WTC11 (cell line): ENCODE measurements at regions not wholly inside any gene's neighbourhood (a gene's known extent, or its start where the extent isn't known, plus 50 kb on each side); places are given as distances from the start of the nearest gene placed in this dataset.

Experiments used
- ATAC-seq: fragments of 200-7000 bp; cut with Tn5 transposase; 2 replicates; pipeline ENCODE4 v1.10.0; 2021; ENCODE audit warnings: mild to moderate bottlenecking, moderate library complexity
- CTCF ChIA-PET: fragments of 300-600 bp; sonication (Branson Sonifier 250); formaldehyde crosslinking; loops from one replicate; lab custom pipeline; 2021; ENCODE audit warnings: antibody characterized with exemption; lab: Charles Lee
- POLR2A ChIA-PET: fragments of 350-600 bp; sonication (Branson Sonifier 250); formaldehyde crosslinking; loops from one replicate; lab custom pipeline; 2021; ENCODE audit warnings: antibody characterized with exemption; lab: Charles Lee
- DNase-seq: peaks from one replicate; pipeline ENCODE4 v3.0.0; 2021; ENCODE audit warnings: low spot score
- H3K27ac Mint-ChIP-seq: 2 replicates; pipeline ENCODE4 v1.8.0; 2021; ENCODE audit warnings: mixed read lengths
- H3K27me3 Mint-ChIP-seq: 2 replicates; pipeline ENCODE4 v1.8.0; 2021; ENCODE audit warnings: low read depth, mild to moderate bottlenecking, moderate library complexity, mixed read lengths
- H3K36me3 Mint-ChIP-seq: 2 replicates; pipeline ENCODE4 v1.8.0; 2021; ENCODE audit warnings: mixed read lengths
- H3K4me1 Mint-ChIP-seq: 2 replicates; pipeline ENCODE4 v1.8.0; 2022; ENCODE audit warnings: mixed read lengths
- H3K4me3 Mint-ChIP-seq: 2 replicates; pipeline ENCODE4 v1.8.0; 2021; ENCODE audit warnings: mild to moderate bottlenecking, moderate library complexity, mixed read lengths
- H3K9me3 Mint-ChIP-seq: 2 replicates; pipeline ENCODE4 v1.8.0; 2021; ENCODE audit warnings: mixed read lengths
- ATF3 ChIP-seq: sonication (generic); formaldehyde crosslinking; conservative IDR thresholded peaks from 2 replicates; pipeline ENCODE4 v1.8.1; 2022; ENCODE audit warnings: mild to moderate bottlenecking, missing genetic modification reagents
- ESRRA ChIP-seq: sonication (generic); formaldehyde crosslinking; IDR thresholded peaks from 2 replicates; pipeline ENCODE4 v1.8.1; 2022; ENCODE audit warnings: mild to moderate bottlenecking, missing genetic modification reagents, borderline replicate concordance
- ETV6 ChIP-seq: sonication (generic); formaldehyde crosslinking; IDR thresholded peaks from 2 replicates; pipeline ENCODE4 v1.8.1; 2022; ENCODE audit warnings: mild to moderate bottlenecking, missing genetic modification reagents
- FOXK1 ChIP-seq: sonication (generic); formaldehyde crosslinking; IDR thresholded peaks from 2 replicates; pipeline ENCODE4 v1.8.0; 2022; ENCODE audit warnings: mild to moderate bottlenecking, moderate library complexity, missing genetic modification reagents
- FOXP4 ChIP-seq: sonication (generic); formaldehyde crosslinking; IDR thresholded peaks from 2 replicates; pipeline ENCODE4 v1.8.0; 2022; ENCODE audit warnings: mild to moderate bottlenecking, missing genetic modification reagents
- NFATC4 ChIP-seq: fragments of 250-450 bp; sonication (Bioruptor Pico); IDR thresholded peaks from 2 replicates; pipeline ENCODE4 v1.9.0; 2021; ENCODE audit warnings: mild to moderate bottlenecking
- RELA ChIP-seq: sonication (generic); formaldehyde crosslinking; IDR thresholded peaks from 2 replicates; pipeline ENCODE4 v1.8.1; 2022; ENCODE audit warnings: missing genetic modification reagents, mild to moderate bottlenecking, borderline replicate concordance
- SOX15 ChIP-seq: fragments of 250-450 bp; sonication (Bioruptor Pico); IDR thresholded peaks from 2 replicates; pipeline ENCODE4 v1.9.0; 2021; ENCODE audit warnings: mild to moderate bottlenecking
- TEAD1 ChIP-seq: sonication (generic); formaldehyde crosslinking; IDR thresholded peaks from 2 replicates; pipeline ENCODE4 v1.8.0; 2022; ENCODE audit warnings: mild to moderate bottlenecking, missing genetic modification reagents
- TEAD4 ChIP-seq: sonication (generic); formaldehyde crosslinking; IDR thresholded peaks from 2 replicates; pipeline ENCODE4 v1.8.0; 2022; ENCODE audit warnings: mild to moderate bottlenecking, missing genetic modification reagents
- TP53 ChIP-seq: sonication (generic); formaldehyde crosslinking; IDR thresholded peaks from 2 replicates; pipeline ENCODE4 v1.8.1; 2023; ENCODE audit warnings: mild to moderate bottlenecking, missing genetic modification reagents
- TF ChIP-seq, protein P1 (sequence below): sonication (generic); formaldehyde crosslinking; IDR thresholded peaks from 2 replicates; pipeline ENCODE4 v1.8.0; 2022; ENCODE audit warnings: missing genetic modification reagents
- TF ChIP-seq, protein P2 (sequence below): fragments of 250-450 bp; sonication (Bioruptor Pico); IDR thresholded peaks from 2 replicates; pipeline ENCODE4 v1.8.0; 2021; ENCODE audit warnings: mild to moderate bottlenecking
- TF ChIP-seq, protein P3 (sequence below): sonication (generic); formaldehyde crosslinking; IDR thresholded peaks from 2 replicates; pipeline ENCODE4 v1.8.1; 2023; ENCODE audit warnings: mild to moderate bottlenecking, missing genetic modification reagents
- TF ChIP-seq, protein P4 (sequence below): fragments of 250-450 bp; sonication (Bioruptor Pico); IDR thresholded peaks from 2 replicates; pipeline ENCODE4 v2.1.2; 2022; ENCODE audit warnings: mild to moderate bottlenecking, moderate library complexity

DNA sequence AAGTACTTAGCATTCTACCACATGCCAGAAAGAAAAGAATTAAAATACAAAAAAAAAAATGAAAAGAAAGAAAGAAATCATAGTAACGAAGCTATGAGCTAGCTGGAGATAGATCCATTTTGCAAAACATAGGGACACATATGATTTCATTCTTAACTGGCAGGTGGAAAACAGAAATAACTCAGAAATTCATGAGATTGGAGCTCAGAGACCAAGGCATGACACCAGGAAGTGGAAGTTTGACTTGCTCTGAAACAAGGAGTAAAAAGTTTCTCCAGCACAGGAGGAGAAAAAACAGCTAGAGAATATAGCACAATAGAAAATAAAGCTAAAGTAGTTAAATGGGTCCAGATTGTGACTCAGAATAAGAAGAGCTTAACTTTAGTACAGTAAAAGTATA, 278.1 kb downstream of the ZEB2 start:
- Mint-ChIP-seq H3K4me1 (peaks cover 53% of the 10 kb centered on the region), H3K9me3 (no peaks in the 10 kb centered on the region), H3K4me3 (no peak overlapping the region), H3K36me3 (no peaks in the 10 kb centered on the region), H3K27me3 (no peaks in the 10 kb centered on the region), H3K27ac (peak overlapping the region; percentile 53; the same call in 1 of the 2 replicates)
- ChIA-PET CTCF (interaction anchor here (0.7 kb wide), 1 partner anchor 262 kb away, joined by 4 read pairs; no protein-coding TSS in a partner anchor), POLR2A (interaction anchor here (1.0 kb wide), 1 partner anchor 8 kb away, joined by 4 read pairs; no protein-coding TSS in a partner anchor)
- DNase-seq (no peak), ATAC-seq (no peak)
- no peak for TF ChIP-seq TEAD1 (CRISPR knock-in tag)
- TF ChIP-seq TP53 (CRISPR knock-in tag), result no peak
- no peak for TF ChIP-seq TEAD4 (CRISPR knock-in tag)
- TF ChIP-seq FOXP4 (CRISPR knock-in tag), result no peak
- TF ChIP-seq SOX15, result no peak
- TF ChIP-seq FOXK1, result no peak
- TF ChIP-seq ESRRA (CRISPR knock-in tag), result no peak

DNA sequence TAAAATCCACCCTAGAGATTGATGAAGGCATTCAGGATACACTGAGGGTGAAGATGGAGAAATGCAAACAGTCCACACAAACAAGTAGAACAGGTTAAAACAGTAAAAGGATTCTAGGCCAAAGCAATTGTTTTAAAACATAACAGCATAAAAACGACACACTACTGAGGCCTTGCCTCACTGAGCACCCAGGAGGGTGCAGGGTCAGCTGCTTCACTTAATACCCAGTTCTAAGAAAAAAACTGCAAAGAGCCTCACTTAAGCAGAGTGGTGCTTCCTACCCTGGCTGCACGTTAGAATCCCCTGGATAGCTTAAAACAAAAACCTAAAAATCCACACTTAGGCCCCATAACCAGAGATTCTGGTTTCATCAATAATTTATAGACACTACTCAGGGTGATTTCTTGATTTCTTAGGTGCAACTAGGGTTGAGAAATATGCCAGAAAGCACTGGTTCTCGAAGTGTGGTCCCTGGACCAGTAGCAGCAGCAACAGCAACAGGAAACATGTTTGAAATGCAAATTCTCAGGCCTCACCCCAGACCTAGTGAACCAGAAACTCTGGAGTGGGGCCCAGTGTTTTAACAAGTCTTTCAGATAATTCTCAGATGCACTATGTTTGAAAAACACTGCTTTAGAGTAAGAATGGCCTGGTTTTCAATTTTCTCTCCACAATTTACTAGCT, 279.1 kb downstream of the ZEB2 start:
- POLR2A ChIA-PET, result interaction anchor here (1.0 kb wide), 1 partner anchor 9 kb away, joined by 4 read pairs; no protein-coding TSS in a partner anchor
- Mint-ChIP-seq H3K4me1 (peaks cover 56% of the 10 kb centered on the region), H3K27ac (peak overlapping the region; percentile 20; the same call in 1 of the 2 replicates), H3K9me3 (no peaks in the 10 kb centered on the region), H3K27me3 (no peaks in the 10 kb centered on the region), H3K36me3 (no peaks in the 10 kb centered on the region), H3K4me3 (no peak overlapping the region)
- ATAC-seq (peak; percentile 82), DNase-seq (no peak)
- CTCF ChIA-PET, result interaction anchor here (0.7 kb wide), 1 partner anchor 263 kb away, joined by 4 read pairs; no protein-coding TSS in a partner anchor
- TF ChIP-seq ATF3 (no peak), RELA (CRISPR knock-in tag) (no peak)
- TF ChIP-seq, protein P1, sequence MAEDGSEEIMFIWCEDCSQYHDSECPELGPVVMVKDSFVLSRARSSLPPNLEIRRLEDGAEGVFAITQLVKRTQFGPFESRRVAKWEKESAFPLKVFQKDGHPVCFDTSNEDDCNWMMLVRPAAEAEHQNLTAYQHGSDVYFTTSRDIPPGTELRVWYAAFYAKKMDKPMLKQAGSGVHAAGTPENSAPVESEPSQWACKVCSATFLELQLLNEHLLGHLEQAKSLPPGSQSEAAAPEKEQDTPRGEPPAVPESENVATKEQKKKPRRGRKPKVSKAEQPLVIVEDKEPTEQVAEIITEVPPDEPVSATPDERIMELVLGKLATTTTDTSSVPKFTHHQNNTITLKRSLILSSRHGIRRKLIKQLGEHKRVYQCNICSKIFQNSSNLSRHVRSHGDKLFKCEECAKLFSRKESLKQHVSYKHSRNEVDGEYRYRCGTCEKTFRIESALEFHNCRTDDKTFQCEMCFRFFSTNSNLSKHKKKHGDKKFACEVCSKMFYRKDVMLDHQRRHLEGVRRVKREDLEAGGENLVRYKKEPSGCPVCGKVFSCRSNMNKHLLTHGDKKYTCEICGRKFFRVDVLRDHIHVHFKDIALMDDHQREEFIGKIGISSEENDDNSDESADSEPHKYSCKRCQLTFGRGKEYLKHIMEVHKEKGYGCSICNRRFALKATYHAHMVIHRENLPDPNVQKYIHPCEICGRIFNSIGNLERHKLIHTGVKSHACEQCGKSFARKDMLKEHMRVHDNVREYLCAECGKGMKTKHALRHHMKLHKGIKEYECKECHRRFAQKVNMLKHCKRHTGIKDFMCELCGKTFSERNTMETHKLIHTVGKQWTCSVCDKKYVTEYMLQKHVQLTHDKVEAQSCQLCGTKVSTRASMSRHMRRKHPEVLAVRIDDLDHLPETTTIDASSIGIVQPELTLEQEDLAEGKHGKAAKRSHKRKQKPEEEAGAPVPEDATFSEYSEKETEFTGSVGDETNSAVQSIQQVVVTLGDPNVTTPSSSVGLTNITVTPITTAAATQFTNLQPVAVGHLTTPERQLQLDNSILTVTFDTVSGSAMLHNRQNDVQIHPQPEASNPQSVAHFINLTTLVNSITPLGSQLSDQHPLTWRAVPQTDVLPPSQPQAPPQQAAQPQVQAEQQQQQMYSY (CRISPR knock-in tag), result peak; percentile 29; the same call in 1 of the 2 replicates

GRCh38 chr2:144239726-144240125, 280.2 kb downstream of the ZEB2 start:
- Mint-ChIP-seq H3K4me3 (no peak overlapping the region), H3K4me1 (peaks cover 64% of the 10 kb centered on the region), H3K27ac (no peak overlapping the region), H3K36me3 (no peaks in the 10 kb centered on the region), H3K27me3 (no peaks in the 10 kb centered on the region), H3K9me3 (no peaks in the 10 kb centered on the region)
- CTCF ChIA-PET, result no interaction called here
- ATAC-seq (no peak), DNase-seq (no peak)
- no peak for TF ChIP-seq TEAD1 (CRISPR knock-in tag)
- TF ChIP-seq, protein P2, sequence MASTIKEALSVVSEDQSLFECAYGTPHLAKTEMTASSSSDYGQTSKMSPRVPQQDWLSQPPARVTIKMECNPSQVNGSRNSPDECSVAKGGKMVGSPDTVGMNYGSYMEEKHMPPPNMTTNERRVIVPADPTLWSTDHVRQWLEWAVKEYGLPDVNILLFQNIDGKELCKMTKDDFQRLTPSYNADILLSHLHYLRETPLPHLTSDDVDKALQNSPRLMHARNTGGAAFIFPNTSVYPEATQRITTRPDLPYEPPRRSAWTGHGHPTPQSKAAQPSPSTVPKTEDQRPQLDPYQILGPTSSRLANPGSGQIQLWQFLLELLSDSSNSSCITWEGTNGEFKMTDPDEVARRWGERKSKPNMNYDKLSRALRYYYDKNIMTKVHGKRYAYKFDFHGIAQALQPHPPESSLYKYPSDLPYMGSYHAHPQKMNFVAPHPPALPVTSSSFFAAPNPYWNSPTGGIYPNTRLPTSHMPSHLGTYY, result no peak
- POLR2A ChIA-PET, result no interaction called here

- H3K4me1 Mint-ChIP-seq, result peaks cover 68% of the 10 kb centered on the region
- no peak overlapping the region for H3K27ac Mint-ChIP-seq
- H3K9me3 Mint-ChIP-seq, result no peaks in the 10 kb centered on the region
- H3K4me3 Mint-ChIP-seq, result no peak overlapping the region
- no peak for DNase-seq
- ChIA-PET CTCF (no interaction called here), POLR2A (no interaction called here)
- no peaks in the 10 kb centered on the region for H3K36me3 Mint-ChIP-seq
- H3K27me3 Mint-ChIP-seq, result no peaks in the 10 kb centered on the region
- ATAC-seq, result no peak
- TF ChIP-seq, protein P3, sequence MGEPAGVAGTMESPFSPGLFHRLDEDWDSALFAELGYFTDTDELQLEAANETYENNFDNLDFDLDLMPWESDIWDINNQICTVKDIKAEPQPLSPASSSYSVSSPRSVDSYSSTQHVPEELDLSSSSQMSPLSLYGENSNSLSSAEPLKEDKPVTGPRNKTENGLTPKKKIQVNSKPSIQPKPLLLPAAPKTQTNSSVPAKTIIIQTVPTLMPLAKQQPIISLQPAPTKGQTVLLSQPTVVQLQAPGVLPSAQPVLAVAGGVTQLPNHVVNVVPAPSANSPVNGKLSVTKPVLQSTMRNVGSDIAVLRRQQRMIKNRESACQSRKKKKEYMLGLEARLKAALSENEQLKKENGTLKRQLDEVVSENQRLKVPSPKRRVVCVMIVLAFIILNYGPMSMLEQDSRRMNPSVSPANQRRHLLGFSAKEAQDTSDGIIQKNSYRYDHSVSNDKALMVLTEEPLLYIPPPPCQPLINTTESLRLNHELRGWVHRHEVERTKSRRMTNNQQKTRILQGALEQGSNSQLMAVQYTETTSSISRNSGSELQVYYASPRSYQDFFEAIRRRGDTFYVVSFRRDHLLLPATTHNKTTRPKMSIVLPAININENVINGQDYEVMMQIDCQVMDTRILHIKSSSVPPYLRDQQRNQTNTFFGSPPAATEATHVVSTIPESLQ (CRISPR knock-in tag), result no peak
- TF ChIP-seq NFATC4 (CRISPR knock-in tag), result no peak
- TF ChIP-seq, protein P4, sequence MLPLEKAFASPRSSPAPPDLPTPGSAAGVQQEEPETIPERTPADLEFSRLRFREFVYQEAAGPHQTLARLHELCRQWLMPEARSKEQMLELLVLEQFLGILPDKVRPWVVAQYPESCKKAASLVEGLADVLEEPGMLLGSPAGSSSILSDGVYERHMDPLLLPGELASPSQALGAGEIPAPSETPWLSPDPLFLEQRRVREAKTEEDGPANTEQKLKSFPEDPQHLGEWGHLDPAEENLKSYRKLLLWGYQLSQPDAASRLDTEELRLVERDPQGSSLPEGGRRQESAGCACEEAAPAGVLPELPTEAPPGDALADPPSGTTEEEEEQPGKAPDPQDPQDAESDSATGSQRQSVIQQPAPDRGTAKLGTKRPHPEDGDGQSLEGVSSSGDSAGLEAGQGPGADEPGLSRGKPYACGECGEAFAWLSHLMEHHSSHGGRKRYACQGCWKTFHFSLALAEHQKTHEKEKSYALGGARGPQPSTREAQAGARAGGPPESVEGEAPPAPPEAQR (CRISPR knock-in tag), result no peak
- TF ChIP-seq ETV6 (CRISPR knock-in tag), result no peak
Measured at GRCh38 chr2:144239306-144239705, 280.6 kb downstream of the ZEB2 start.
